Smooth muscle cell of the brain vasculature (primary cell): ENCODE measurements at regions not wholly inside any gene's neighbourhood (a gene's known extent, or its start where the extent isn't known, plus 50 kb on each side); places are given as distances from the start of the nearest gene placed in this dataset.

ENCODE experiments used
- DNase-seq: peaks from one replicate; pipeline ENCODE4 v3.0.0-alpha.2; 2012; ENCODE audit warnings: low read depth, low spot score

DNA sequence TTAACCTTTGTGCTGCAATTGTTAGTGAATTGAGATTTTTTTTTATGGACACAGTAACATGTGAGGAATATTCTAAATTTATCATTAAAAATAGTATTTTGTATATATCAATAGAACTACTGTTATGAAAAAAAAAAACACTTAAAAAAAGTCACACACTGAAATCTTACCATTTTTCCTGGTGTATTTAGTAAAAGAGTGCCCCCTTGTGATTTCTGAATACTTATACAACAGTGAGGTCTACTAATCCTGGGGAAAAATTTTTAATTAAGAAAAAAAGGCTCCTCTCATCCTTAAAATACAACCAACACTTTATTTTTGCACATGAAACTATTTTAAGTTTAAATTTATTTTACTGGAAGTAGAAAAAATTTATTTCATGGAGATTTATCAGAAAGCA is 56.4 kb upstream of the SPOCK3 start:
- DNase-seq = no peak

- no peak for DNase-seq
These were observed 74.6 kb upstream of the SPOCK3 start for GRCh38 chr4:167308876-167309275.

DNA sequence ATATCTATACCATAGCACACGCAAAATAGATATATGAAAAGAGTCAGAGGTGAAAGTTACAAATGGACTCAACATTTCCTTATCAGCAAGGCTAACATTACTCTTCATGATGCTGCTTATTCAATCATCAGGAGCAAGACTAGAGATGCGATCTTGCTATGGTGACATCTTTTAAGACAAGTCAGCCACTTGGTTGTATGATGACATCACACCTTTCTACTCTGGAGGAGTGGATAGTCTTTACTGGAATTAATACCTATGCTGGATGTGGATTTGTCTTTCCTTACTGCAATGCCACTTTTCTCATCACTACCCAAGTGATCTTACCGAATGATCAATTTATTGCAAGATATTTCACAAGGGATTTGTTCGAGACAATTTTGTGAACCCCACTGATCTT is 87.0 kb upstream of the SPOCK3 start:
- DNase-seq = no peak

DNA sequence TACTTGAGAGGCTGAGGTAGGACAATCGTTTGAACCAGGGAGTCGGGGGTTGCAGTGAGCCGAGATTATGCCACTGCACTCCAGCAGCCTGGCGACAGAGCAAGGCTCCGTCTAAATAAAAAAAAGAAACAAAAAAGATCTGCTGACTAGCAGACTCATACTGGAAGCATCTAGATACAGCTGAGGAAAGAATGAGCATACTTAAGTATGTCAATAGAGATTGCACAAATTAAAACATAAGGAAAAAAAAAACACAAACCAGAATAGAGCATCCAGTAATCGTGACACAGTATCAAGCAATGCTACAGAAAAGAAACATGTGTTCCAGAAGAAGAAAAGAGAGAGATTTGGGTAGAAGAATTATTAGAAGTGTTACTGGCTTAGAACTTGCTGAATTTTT is 105.5 kb upstream of the SPOCK3 start:
- DNase-seq = no peak

DNA sequence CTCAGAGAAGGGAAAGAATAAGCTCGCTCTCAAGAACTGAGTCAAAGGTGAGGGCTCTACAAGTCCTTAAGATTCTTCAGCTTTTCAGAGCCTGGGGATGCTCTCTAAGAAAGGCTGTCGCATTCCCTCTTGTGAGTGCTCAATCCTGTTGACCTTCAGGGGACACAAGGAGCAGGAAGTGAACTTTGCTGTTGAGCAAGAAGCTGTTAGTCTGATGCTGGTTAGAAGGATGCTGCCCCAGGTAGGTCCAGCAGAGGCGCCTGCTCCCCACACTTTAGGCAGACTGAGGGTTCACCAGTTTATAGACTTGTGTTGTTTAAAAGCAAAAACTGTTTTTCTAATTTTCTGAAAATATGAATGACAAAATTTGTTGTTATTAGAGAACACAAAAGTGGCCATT is 125.4 kb upstream of the SPOCK3 start:
- no peak for DNase-seq

DNA sequence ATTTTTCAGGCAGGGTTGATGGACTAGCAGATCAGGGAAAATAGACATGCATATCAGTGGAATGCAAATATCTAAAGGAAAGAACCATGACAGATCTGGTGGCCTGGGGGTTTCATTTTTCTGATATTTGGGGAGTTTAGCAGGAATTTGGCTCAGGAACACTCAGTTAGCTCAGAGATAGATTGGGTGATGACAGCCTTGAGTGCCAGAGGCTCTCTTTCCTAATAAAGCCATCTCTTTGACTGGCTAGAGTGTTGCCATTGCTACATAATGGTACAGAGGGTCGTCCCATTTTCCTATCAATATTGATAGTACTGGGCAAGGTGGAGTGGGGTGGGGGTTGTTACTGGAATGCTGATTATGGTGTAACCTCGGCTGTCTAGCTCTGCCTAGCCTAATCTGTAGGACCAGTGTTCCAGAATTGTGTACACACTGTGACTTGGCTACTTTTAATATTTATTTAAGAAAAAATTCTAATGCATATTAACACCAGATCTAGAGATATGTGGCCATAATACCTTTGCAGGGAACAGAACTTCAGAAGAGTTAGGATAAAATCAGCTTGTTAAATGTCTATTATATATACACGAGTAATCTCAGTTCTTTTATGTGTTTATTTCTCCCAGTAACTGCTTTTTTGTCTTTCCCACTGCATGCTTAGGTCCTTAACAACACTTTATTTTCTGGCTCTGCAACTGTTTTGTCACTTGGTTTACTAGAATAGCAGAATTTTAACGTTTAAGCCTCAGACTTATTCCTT is 145.0 kb upstream of the SPOCK3 start:
- DNase-seq = no peak

DNA sequence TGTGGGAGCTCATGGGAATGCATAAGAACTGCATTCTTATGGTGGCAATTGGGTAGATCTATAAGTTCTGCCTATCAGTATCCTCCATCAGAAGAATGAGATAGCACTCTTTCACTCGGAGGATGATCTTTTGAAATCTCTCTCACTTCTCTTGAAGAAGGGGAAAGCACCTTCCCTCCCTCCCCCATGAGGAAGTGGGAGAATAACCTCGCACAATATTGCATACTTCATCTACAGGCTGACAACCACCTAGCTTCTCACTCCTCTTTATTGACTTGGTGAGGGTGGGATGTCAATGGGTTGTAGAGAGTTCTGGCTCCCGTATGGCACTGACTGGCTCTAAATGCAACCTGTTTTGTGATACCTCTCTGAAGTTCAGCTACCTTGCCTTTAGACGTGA is 146.7 kb upstream of the SPOCK3 start:
- no peak for DNase-seq

DNA sequence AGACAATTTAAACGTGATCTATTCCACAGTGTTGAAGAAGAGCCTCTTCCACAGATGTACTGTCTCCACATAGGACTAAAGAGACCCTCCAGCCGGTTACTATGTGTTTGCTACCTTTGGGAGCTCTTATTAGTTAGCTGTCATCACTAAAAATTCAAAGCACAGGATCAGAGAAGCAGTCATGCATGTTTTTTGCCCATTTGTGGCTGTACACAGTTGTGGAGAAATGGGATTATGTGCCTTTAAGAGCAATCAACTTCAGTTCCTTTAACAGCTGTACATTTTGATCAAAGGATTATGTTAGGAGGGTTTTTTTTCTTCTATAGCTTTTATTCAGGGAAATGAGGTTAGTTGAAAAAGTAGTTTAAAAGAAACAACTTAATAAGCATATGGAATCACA is 149.0 kb upstream of the SPOCK3 start:
- no peak for DNase-seq

- DNase-seq = no peak
These were observed 163.3 kb upstream of the SPOCK3 start for GRCh38 chr4:167397586-167397985.

DNA sequence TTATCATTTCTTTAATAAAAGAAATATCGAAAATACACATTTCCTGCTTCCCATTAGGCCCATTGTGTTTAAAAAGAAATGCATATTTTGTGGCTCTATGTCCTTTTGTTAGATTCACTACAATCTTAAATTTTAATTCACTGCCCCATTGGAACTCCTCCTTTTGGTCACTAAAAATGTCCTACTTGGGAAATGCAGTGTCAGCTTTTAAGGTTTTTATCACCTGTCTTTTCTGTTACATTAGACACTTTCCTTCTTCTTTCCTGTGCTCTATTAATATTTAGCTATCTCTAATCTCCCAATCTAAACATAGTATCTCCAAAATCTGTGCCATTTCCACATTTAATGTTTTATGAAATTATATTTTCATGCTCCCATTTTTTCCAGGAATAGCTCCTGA is 164.9 kb upstream of the SPOCK3 start:
- DNase-seq = no peak

GRCh38 chr4:167406181-167406580 is 171.9 kb upstream of the SPOCK3 start:
- DNase-seq = no peak

- no peak for DNase-seq
These were observed 181.2 kb upstream of the SPOCK3 start for GRCh38 chr4:167415461-167415860.

DNA sequence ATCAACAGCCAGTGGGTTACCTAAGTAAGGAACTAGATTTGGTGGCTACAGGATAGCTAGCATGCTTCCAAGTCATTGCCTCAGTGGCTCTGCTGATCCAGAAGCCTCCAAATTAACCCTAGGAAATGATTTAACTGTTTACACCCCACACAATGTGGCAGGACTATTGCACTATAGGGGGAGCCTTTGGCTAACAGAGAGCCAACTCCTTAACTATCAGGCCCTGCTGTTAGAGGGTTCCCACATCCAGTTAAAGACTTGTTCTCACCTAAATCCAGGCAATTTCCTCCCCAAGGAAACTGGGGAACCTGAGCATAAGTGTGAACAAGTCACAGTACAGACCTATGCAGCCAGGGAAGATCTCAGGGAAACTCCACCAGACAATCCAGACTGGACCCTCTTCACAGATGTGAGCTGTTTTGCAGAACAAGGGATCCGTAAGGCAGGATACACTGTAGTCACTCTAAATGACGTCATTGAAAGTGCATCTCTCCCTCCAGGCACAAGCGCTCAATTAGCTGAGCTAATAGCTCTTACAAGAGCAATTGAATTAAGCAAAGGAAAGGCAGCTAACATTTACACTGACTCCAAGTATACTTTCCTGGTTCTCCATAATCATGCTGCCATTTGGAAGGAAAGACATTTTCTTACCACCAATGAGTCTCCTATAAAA is 185.3 kb upstream of the SPOCK3 start:
- no peak for DNase-seq

GRCh38 chr4:167421201-167421600 is 186.9 kb upstream of the SPOCK3 start:
- no peak for DNase-seq

GRCh38 chr4:167424341-167425256 is 190.3 kb upstream of the SPOCK3 start:
- no peak for DNase-seq

DNA sequence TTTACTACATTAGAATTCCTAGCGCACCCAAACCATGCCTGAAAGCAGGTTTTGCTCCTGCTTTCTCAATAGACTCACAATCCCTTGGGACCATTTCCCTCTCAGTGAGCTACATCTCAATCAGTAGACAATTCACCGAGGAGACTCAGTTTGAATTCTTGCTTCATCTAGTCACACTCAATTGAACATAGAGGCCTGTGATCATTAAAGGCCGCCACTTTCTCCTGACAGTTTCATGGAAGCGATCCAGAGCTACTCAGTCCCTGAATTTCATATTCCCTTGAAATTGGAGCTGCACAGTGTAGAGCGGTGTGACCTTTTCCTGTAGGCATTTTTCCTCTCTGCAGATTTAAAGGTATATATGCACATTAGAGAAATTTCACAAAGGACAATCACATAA is 193.9 kb upstream of the SPOCK3 start:
- DNase-seq = no peak

GRCh38 chr4:167431371-167431770 is 197.1 kb upstream of the SPOCK3 start:
- DNase-seq = no peak

- DNase-seq = no peak
These were observed 201.5 kb upstream of the SPOCK3 start for GRCh38 chr4:167435786-167436185.

DNA sequence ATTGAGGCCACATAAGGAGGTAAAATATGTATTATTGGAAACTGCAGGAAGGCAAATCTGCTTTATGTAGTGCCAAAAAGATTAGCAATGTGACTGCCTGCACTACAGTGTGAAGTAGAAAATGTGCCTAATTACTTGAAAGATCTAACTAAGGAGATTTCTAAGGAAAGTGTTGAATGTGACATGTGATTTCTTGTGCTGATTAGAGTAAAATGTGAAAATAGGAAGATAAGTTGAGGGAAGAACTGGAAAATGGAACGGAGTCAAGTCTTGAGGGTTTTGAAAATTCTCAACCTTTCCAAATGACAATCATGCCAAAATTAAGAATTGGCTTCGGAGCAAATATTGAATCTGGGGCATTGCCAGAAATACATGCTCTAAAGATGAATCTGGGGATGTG is 209.5 kb upstream of the SPOCK3 start:
- no peak for DNase-seq

DNA sequence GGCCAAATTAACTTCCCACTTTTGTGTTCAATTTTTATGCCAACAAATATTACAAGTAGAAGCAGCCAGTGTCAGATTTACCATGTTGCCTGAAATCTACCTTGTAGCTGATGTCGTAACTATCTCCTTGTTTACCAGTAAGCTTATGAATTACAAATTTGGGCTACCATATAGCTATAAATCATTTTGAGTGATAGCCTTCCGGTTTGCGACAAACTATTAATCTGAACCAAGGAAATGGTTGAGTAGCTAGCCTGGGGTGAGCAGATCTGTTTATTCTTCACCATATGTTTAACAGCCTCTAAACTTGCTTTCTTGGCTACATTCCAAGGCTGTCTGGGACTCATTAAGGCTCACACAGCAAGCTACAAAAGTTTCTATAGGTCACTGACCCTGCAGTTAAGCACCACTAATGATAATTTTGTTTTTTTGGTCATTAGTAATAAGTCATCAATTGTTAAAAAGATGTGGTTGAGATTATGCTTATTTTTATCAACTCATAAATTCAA is 218.7 kb upstream of the SPOCK3 start:
- DNase-seq = no peak

GRCh38 chr4:167456619-167457018 is 222.3 kb upstream of the SPOCK3 start:
- no peak for DNase-seq

DNA sequence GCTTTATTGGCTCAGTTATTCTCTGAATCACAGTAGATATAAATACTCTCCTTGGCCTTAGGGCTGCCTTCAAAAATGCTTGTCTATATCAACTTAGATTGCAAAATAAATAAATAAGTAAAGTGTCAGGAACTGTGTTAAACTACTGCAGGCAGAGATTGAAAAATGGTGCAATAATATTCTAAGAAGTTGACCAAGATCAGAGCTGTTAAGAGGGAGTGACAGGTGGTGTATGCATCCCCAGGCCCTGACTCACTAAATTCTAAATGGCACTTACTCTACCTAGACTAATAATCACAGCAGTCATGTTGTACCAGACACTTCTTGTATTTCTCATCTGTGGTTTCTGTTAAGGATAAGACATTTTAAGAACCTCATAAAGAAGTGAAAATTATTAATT is 235.1 kb upstream of the SPOCK3 start:
- DNase-seq = no peak
